Endothelial cell of umbilical vein (primary cell): ENCODE measurements at regions not wholly inside any gene's neighbourhood (a gene's known extent, or its start where the extent isn't known, plus 50 kb on each side); places are given as distances from the start of the nearest gene placed in this dataset.

ENCODE experiments used
- BruUV-seq: library from RNA; stranded (reverse); fragments of 400-500 nt; replicated peaks from 2 replicates; lab custom pipeline; 2021; lab: Mats Ljungman, UMichigan
- CTCF ChIA-PET: fragments of 300-600, 350-600 bp; sonication (Branson Sonifier 250); formaldehyde crosslinking; loops from one replicate; lab custom pipeline; 2021; ENCODE audit warnings: antibody characterized with exemption, inconsistent platforms; lab: Charles Lee
- POLR2A ChIA-PET: fragments of 300-600, 350-600 bp; sonication (Branson Sonifier 250); formaldehyde crosslinking; loops from one replicate; lab custom pipeline; 2021; ENCODE audit warnings: antibody characterized with exemption, inconsistent platforms; lab: Charles Lee
- DNase-seq: peaks from one replicate; pipeline ENCODE4 v3.0.0-alpha.2; 2011; ENCODE audit warnings: low read depth, low spot score
- FAIRE-seq: peaks from 2 replicates; lab custom pipeline; 2011; peaks lifted over from hg19 to GRCh38; lab: Jason Lieb, UNC
- H2AFZ ChIP-seq: 2 replicates; pipeline ENCODE4 v1.6.0; 2012; ENCODE audit warnings: low read depth, low read length, control low read depth, inconsistent platforms
- H3K27ac ChIP-seq: 2 replicates; pipeline ENCODE4 v1.5.1; 2011; ENCODE audit warnings: low read depth, mild to moderate bottlenecking, control low read depth, low read length, moderate library complexity; ENCODE audit not compliant: insufficient read depth
- H3K27me3 ChIP-seq, 2 experiments: 2 replicates each; pipeline versions ENCODE4 v1.6.0 to v1.6.1; 2011; ENCODE audit warnings: low read length in 2 of 2, mixed read lengths in 1 of 2; ENCODE audit not compliant: control insufficient read depth in 2 of 2, insufficient read depth in 2 of 2
- H3K36me3 ChIP-seq, 2 experiments: 2 replicates in 1 of 2; 3 replicates in 1 of 2; pipeline ENCODE4 v1.5.1; 2011; ENCODE audit warnings: low read length in 2 of 2, mild to moderate bottlenecking in 1 of 2, moderate library complexity in 1 of 2; ENCODE audit not compliant: control insufficient read depth in 2 of 2, insufficient read depth in 2 of 2; ENCODE audit errors: extremely low read depth in 1 of 2
- H3K4me1 ChIP-seq: 3 replicates; pipeline ENCODE4 v1.5.1; 2011; ENCODE audit warnings: mild to moderate bottlenecking, low read length; ENCODE audit not compliant: control insufficient read depth, insufficient read depth; ENCODE audit errors: extremely low read depth
- H3K4me2 ChIP-seq: 2 replicates; pipeline ENCODE4 v1.6.1; 2011; ENCODE audit warnings: low read length, control low read depth, mixed read lengths; ENCODE audit not compliant: insufficient read depth
- H3K4me3 ChIP-seq, 3 experiments: fragments of 200-600 bp in 1 of 3; sonication (generic), shearing (Covaris generic) in 1 of 3; replicated peaks in 1 of 3; 2 replicates each; pipeline ENCODE4 v1.5.1; 2011 to 2016; ENCODE audit warnings: control low read depth in 3 of 3, low read length in 3 of 3, mild to moderate bottlenecking in 2 of 3, inconsistent platforms in 1 of 3, low read depth in 1 of 3, moderate library complexity in 1 of 3; ENCODE audit not compliant: insufficient read depth in 1 of 3
- H3K79me2 ChIP-seq: 2 replicates; pipeline ENCODE4 v1.6.0; 2012; ENCODE audit warnings: low read length, inconsistent platforms; ENCODE audit not compliant: control insufficient read depth, insufficient read depth
- H3K9ac ChIP-seq: replicated peaks from 2 replicates; pipeline ENCODE3; 2011; ENCODE audit warnings: low read length, control low read depth; ENCODE audit not compliant: insufficient read depth; ENCODE audit errors: extremely low read depth
- H3K9me1 ChIP-seq: replicated peaks from 3 replicates; pipeline ENCODE4 v1.6.0; 2011; ENCODE audit warnings: mild to moderate bottlenecking, low read length; ENCODE audit not compliant: control insufficient read depth, insufficient read depth; ENCODE audit errors: extremely low read depth
- H3K9me3 ChIP-seq: replicated peaks from 2 replicates; pipeline ENCODE4 v1.5.1; 2012; ENCODE audit warnings: low read length, inconsistent platforms; ENCODE audit not compliant: control insufficient read depth, insufficient read depth
- H4K20me1 ChIP-seq: replicated peaks from 2 replicates; pipeline ENCODE3; 2011; ENCODE audit warnings: mild to moderate bottlenecking, low read length; ENCODE audit not compliant: control insufficient read depth, insufficient read depth; ENCODE audit errors: extremely low read depth
- CTCF ChIP-seq, 2 donors: IDR thresholded peaks; 1 replicate in 1 of 2; 2 replicates in 1 of 2; pipeline ENCODE4 v1.5.1; 2011; ENCODE audit warnings: low read length in 2 of 2, mild to moderate bottlenecking in 2 of 2, moderate library complexity in 2 of 2, control low read depth in 1 of 2, inconsistent platforms in 1 of 2, low read depth in 1 of 2; ENCODE audit not compliant: insufficient read depth in 1 of 2; ENCODE audit errors: extremely low read depth in 1 of 2
- EZH2 ChIP-seq: IDR thresholded peaks from 2 replicates; pipeline ENCODE4 v1.6.1; 2012; ENCODE audit warnings: borderline replicate concordance, low read depth, mild to moderate bottlenecking, moderate library complexity, low read length, inconsistent platforms; ENCODE audit not compliant: severe bottlenecking
- FOS ChIP-seq: IDR thresholded peaks from 2 replicates; pipeline ENCODE4 v1.6.1; 2011; ENCODE audit warnings: mild to moderate bottlenecking, low read length, moderate library complexity, borderline replicate concordance; ENCODE audit not compliant: insufficient read depth
- GATA2 ChIP-seq: IDR thresholded peaks from 2 replicates; pipeline ENCODE4 v1.7.0; 2011; ENCODE audit warnings: low read depth, mild to moderate bottlenecking, moderate library complexity, mixed read lengths, low read length; ENCODE audit not compliant: insufficient read length, insufficient read depth
- JUN ChIP-seq: IDR thresholded peaks from 2 replicates; pipeline ENCODE4 v1.6.1; 2011; ENCODE audit warnings: borderline replicate concordance, low read depth; ENCODE audit not compliant: insufficient read length, insufficient read depth
- MAX ChIP-seq: IDR thresholded peaks from 2 replicates; pipeline ENCODE4 v1.6.1; 2011; ENCODE audit not compliant: insufficient read depth, insufficient read length
- MYC ChIP-seq: IDR thresholded peaks from one replicate; pipeline ENCODE4 v1.6.1; 2011; ENCODE audit warnings: mild to moderate bottlenecking, low read depth, low read length
- POLR2A ChIP-seq: IDR thresholded peaks from 2 replicates; pipeline ENCODE4 v1.6.1; 2012; ENCODE audit warnings: low read depth, mild to moderate bottlenecking, control low read depth, low read length
- POLR2AphosphoS5 ChIP-seq: IDR thresholded peaks from 2 replicates; pipeline ENCODE4 v1.6.1; 2012; ENCODE audit warnings: low read depth, mild to moderate bottlenecking, control low read depth, low read length, moderate library complexity; ENCODE audit not compliant: insufficient read depth
- dilution Hi-C: fragments of 300-500 bp; cut with MboI; formaldehyde crosslinking; loops from one replicate; pipeline ENCODE4 v1.15.0; 2019; ENCODE audit warnings: low sequenced_read_pairs; ENCODE audit not compliant: extremely low pct_ligation_motif_present
- intact Hi-C: fragments of 100-400 bp; cut with micrococcal nuclease; formaldehyde crosslinking; loops from one replicate; pipeline ENCODE4 v1.10.0; 2022

GRCh38 chr9:3118081-3118480 is 274.2 kb upstream of the PUM3 start:
- no TSS peak for BruUV-seq
- no peak overlapping the region for H2AFZ ChIP-seq
- CTCF ChIA-PET, result no interaction called here
- FAIRE-seq (no peak), DNase-seq (no peak)
- H3K36me3 ChIP-seq, result no peaks in the 10 kb centered on the region
- no peaks in the 10 kb centered on the region for H3K79me2 ChIP-seq
- TF ChIP-seq FOS, result no peak
- no peak for TF ChIP-seq CTCF (IDR thresholded peaks at IDR 0.05; ENCODE audit: extremely low read depth in 1 of 2, insufficient read depth in 1 of 2, low read depth in 1 of 2, low read length in 2 of 2)
- TF ChIP-seq POLR2A, result no peak
- TF ChIP-seq MAX, result no peak
- no peak for TF ChIP-seq JUN
- no peak for TF ChIP-seq GATA2
- TF ChIP-seq POLR2AphosphoS5, result no peak
- TF ChIP-seq MYC, result no peak
- no peak for TF ChIP-seq EZH2
- no peaks in the 10 kb centered on the region for H3K9me3 ChIP-seq
- no peak overlapping the region for H3K4me2 ChIP-seq
- intact Hi-C loops, result no loop called here
- H4K20me1 ChIP-seq, result no peaks in the 10 kb centered on the region
- no peaks in the 10 kb centered on the region for H3K27me3 ChIP-seq
- H3K9me1 ChIP-seq, result no peaks in the 10 kb centered on the region
- H3K4me3 ChIP-seq, result no peak overlapping the region
- H3K4me1 ChIP-seq, result no peaks in the 10 kb centered on the region
- no peak overlapping the region for H3K9ac ChIP-seq
- dilution Hi-C loops, result no loop called here
- no peak overlapping the region for H3K27ac ChIP-seq
- POLR2A ChIA-PET, result interaction anchor here (0.6 kb wide), 1 partner anchor 816 kb away, joined by 7 read pairs; no protein-coding TSS in a partner anchor
